ENCODE measurements at regions not wholly inside any gene's neighbourhood (a gene's known extent, or its start where the extent isn't known, plus 50 kb on each side); places are given as distances from the start of the nearest gene placed in this dataset.

DNA sequence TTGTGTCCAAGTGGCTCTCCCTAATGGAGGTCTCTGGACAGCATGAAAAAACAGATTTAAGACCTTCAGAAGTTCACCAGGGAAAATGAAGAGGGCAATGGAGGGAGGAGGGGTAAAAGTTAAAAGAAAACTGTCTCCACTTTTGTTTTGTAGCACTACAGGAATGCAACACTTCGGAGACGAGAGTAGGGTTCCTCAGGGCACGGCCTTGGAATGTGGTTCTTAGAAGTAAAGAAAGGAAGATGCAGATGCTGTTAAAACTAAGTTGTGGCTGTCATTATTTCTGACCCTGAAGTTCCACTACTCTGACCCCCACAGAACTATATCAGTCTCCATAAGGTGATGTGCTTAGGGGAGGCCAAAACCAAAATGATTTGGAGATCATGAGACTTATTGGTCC, 335.1 kb downstream of the XPNPEP1 start:
- Histone ChIP-seq H3K36me3 (ENCODE audit: control insufficient read depth, insufficient read depth, low read length) (no peaks in the 10 kb centered on the region), H3K4me3 (ENCODE audit: insufficient read depth, low read depth, low read length) (no peak overlapping the region), H3K9ac (ENCODE audit: low read depth, low read length) (no peak overlapping the region), H3K9me1 (ENCODE audit: insufficient read depth, low read length) (no peaks in the 10 kb centered on the region), H3K27me3 (ENCODE audit: control insufficient read depth, insufficient read depth, low read length) (no peaks in the 10 kb centered on the region), H3K56ac (ENCODE audit: extremely low read depth, insufficient read depth, low read length) (no peak overlapping the region), H3K4me2 (ENCODE audit: low read depth, low read length) (no peak overlapping the region), H3K79me1 (ENCODE audit: low read depth in 1 of 2, low read length in 2 of 2) (no peaks in the 10 kb centered on the region), H3K4me1 (ENCODE audit: control insufficient read depth, insufficient read depth, low read length) (no peaks in the 10 kb centered on the region), H3K23ac (ENCODE audit: low read depth, low read length) (no peak overlapping the region), H4K20me1 (ENCODE audit: insufficient read depth, low read length) (no peaks in the 10 kb centered on the region), H3K27ac (ENCODE audit: insufficient read depth, low read length) (no peak overlapping the region), H4K5ac (ENCODE audit: low read depth, low read length) (no peak overlapping the region), H3K14ac (replicated peaks; ENCODE audit: low read depth, low read length) (no peak overlapping the region), H2BK120ac (ENCODE audit: low read depth, low read length) (no peak overlapping the region), H2AK5ac (ENCODE audit: low read depth, low read length) (no peak overlapping the region), H4K8ac (ENCODE audit: low read depth in 2 of 2, low read length in 2 of 2) (no peak overlapping the region), H4K91ac (ENCODE audit: insufficient read depth, low read depth, low read length) (no peak overlapping the region), H3K4ac (ENCODE audit: low read depth, low read length) (no peak overlapping the region), H3K9me3 (ENCODE audit: control insufficient read depth, insufficient read depth, low read length) (peaks cover 3% of the 10 kb centered on the region), H2AK9ac (replicated peaks; ENCODE audit: low read depth, low read length, poor library complexity) (no peak overlapping the region), H2BK5ac (ENCODE audit: low read depth, low read length, poor library complexity, severe bottlenecking) (no peak overlapping the region), H3K18ac (ENCODE audit: low read depth, low read length) (no peak overlapping the region), H2BK20ac (ENCODE audit: low read depth, low read length) (no peak overlapping the region), H2AFZ (replicated peaks; ENCODE audit: low read length, poor library complexity) (no peak overlapping the region), H2BK15ac (ENCODE audit: low read depth, low read length) (no peak overlapping the region)
- DNase-seq (no peak), ATAC-seq (ENCODE audit: low read depth) (no peak)
- TF ChIP-seq NFE2L2 (IDR thresholded peaks at IDR 0.05; ENCODE audit: low read depth, low read length) (no peak), SMC3 (IDR thresholded peaks at IDR 0.05; ENCODE audit: low read depth, low read length) (no peak), MXI1 (IDR thresholded peaks at IDR 0.05; ENCODE audit: borderline replicate concordance, low read depth, low read length) (no peak), RFX5 (IDR thresholded peaks at IDR 0.05; ENCODE audit: low read depth, low read length) (no peak), MAZ (IDR thresholded peaks at IDR 0.05; ENCODE audit: borderline replicate concordance, low read depth, low read length) (no peak), FOS (IDR thresholded peaks at IDR 0.05; ENCODE audit: low read depth, low read length) (no peak), RCOR1 (IDR thresholded peaks at IDR 0.05; ENCODE audit: insufficient replicate concordance, low read length) (no peak), MAFK (IDR thresholded peaks at IDR 0.05; ENCODE audit: low read depth, low read length) (no peak), CTCF (conservative IDR thresholded peaks at IDR 0.05; ENCODE audit: low read depth, low read length) (no peak)
- TF ChIP-seq, protein P1, sequence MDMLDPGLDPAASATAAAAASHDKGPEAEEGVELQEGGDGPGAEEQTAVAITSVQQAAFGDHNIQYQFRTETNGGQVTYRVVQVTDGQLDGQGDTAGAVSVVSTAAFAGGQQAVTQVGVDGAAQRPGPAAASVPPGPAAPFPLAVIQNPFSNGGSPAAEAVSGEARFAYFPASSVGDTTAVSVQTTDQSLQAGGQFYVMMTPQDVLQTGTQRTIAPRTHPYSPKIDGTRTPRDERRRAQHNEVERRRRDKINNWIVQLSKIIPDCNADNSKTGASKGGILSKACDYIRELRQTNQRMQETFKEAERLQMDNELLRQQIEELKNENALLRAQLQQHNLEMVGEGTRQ (IDR thresholded peaks at IDR 0.05; ENCODE audit: low read depth, low read length), result no peak
- no TSS peak for BruUV-seq (replicated peaks)
- WGBS, 2 experiments (ENCODE audit: extremely low coverage in 2 of 2, insufficient read length in 1 of 2), result no CpG with 5 or more reads among the region's 3 CpGs
- CTCF ChIA-PET, result no interaction called here
- POLR2A ChIA-PET (ENCODE audit: unreplicated experiment), result no interaction called here
- in situ Hi-C loops (cut with MboI; ENCODE audit: low sequenced_read_pairs) (no loop called here), intact Hi-C loops (cut with micrococcal nuclease) (no loop called here), dilution Hi-C loops (cut with HindIII; ENCODE audit: low sequenced_read_pairs, unreplicated experiment) (no loop called here)

Measured in IMR-90 (cell line).